ENCODE measurements at regions not wholly inside any gene's neighbourhood (a gene's known extent, or its start where the extent isn't known, plus 50 kb on each side); places are given as distances from the start of the nearest gene placed in this dataset.

DNA sequence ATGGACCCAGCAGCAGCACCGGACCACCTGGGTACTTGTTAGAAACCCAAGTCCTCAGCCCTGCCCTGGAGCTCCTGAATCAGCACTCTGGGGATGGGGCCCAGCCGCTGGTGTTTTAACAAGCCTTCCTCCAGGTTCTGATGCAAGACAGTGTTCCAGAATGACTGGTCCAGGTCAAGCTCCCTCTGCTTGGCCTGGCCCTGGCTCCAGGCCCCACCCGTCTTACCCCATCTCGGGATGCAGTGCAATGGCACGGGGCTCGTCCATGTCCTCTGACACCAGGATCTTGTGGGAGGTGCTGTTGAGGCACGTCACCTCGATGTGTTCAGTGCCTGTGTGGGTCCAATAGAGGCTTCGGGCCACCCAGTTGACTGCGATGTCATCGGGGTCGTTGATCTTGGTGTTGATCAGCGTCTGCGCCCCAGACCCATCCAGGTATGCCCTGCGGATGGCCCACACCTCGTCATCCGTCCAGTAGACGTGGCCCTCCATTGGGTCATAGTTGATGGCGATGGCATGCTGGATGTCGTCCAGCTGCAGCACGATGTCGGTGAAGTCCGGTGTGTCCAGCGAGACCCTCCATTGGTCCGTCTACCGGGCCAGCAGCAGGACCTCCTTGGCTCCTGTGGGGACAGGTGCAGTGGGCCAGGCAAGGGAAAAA lies 140.3 kb downstream of the CRYBB2 start:
- POLR2A ChIA-PET: no interaction called here
- no peaks in the 10 kb centered on the region for H3K4me1 ChIP-seq (ENCODE audit: control insufficient read depth, extremely low read depth, insufficient read depth, low read length)
- dilution Hi-C loops (cut with MboI; ENCODE audit: extremely low pct_ligation_motif_present, low sequenced_read_pairs): no loop called here
- peaks cover 0 to 2% of the 10 kb centered on the region in 2 experiments for H3K36me3 ChIP-seq (ENCODE audit: control insufficient read depth in 2 of 2, extremely low read depth in 1 of 2, insufficient read depth in 2 of 2, low read length in 2 of 2)
- TF ChIP-seq GATA2 (IDR thresholded peaks at IDR 0.05; ENCODE audit: insufficient read depth, insufficient read length, low read depth, low read length): no peak
- TF ChIP-seq MYC (IDR thresholded peaks at IDR 0.05; ENCODE audit: low read depth, low read length): no peak
- TF ChIP-seq, protein P1, sequence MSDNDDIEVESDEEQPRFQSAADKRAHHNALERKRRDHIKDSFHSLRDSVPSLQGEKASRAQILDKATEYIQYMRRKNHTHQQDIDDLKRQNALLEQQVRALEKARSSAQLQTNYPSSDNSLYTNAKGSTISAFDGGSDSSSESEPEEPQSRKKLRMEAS (IDR thresholded peaks at IDR 0.05; ENCODE audit: insufficient read depth, insufficient read length): no peak
- no peak for TF ChIP-seq POLR2A (IDR thresholded peaks at IDR 0.05; ENCODE audit: low read depth, low read length)
- TF ChIP-seq, protein P2, sequence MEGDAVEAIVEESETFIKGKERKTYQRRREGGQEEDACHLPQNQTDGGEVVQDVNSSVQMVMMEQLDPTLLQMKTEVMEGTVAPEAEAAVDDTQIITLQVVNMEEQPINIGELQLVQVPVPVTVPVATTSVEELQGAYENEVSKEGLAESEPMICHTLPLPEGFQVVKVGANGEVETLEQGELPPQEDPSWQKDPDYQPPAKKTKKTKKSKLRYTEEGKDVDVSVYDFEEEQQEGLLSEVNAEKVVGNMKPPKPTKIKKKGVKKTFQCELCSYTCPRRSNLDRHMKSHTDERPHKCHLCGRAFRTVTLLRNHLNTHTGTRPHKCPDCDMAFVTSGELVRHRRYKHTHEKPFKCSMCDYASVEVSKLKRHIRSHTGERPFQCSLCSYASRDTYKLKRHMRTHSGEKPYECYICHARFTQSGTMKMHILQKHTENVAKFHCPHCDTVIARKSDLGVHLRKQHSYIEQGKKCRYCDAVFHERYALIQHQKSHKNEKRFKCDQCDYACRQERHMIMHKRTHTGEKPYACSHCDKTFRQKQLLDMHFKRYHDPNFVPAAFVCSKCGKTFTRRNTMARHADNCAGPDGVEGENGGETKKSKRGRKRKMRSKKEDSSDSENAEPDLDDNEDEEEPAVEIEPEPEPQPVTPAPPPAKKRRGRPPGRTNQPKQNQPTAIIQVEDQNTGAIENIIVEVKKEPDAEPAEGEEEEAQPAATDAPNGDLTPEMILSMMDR (IDR thresholded peaks at IDR 0.05; ENCODE audit: extremely low read depth in 1 of 2, insufficient read depth in 1 of 2, low read depth in 1 of 2, low read length in 2 of 2): no peak
- no peak for TF ChIP-seq JUN (IDR thresholded peaks at IDR 0.05; ENCODE audit: borderline replicate concordance, insufficient read depth, insufficient read length, low read depth)
- no peak for TF ChIP-seq POLR2AphosphoS5 (IDR thresholded peaks at IDR 0.05; ENCODE audit: insufficient read depth, low read depth, low read length)
- no peak for TF ChIP-seq EZH2 (IDR thresholded peaks at IDR 0.05; ENCODE audit: borderline replicate concordance, low read depth, low read length, severe bottlenecking)
- TF ChIP-seq FOS (IDR thresholded peaks at IDR 0.05; ENCODE audit: borderline replicate concordance, insufficient read depth, low read length): no peak
- H3K9ac ChIP-seq (replicated peaks; ENCODE audit: extremely low read depth, insufficient read depth, low read length): no peak overlapping the region
- intact Hi-C loops (cut with micrococcal nuclease): loop anchor here (2.0 to 5.0 kb wide), 3 partner anchors 58 to 407 kb away; no protein-coding TSS in a partner anchor
- no TSS peak for BruUV-seq (replicated peaks)
- CTCF ChIA-PET: interaction anchor here (0.8 kb wide), 1 partner anchor 157 kb away, joined by 3 read pairs; no protein-coding TSS in a partner anchor
- H2AFZ ChIP-seq (ENCODE audit: low read depth, low read length): no peak overlapping the region
- H3K27me3 ChIP-seq (ENCODE audit: control insufficient read depth in 2 of 2, insufficient read depth in 2 of 2, low read length in 2 of 2): no peaks in the 10 kb centered on the region
- H4K20me1 ChIP-seq (replicated peaks; ENCODE audit: control insufficient read depth, extremely low read depth, insufficient read depth, low read length): no peaks in the 10 kb centered on the region
- H3K27ac ChIP-seq (ENCODE audit: insufficient read depth, low read depth, low read length): no peak overlapping the region
- no peak overlapping the region for H3K4me3 ChIP-seq (replicated peaks in 1 of 3; ENCODE audit: insufficient read depth in 1 of 3, low read depth in 1 of 3, low read length in 3 of 3)
- FAIRE-seq (no peak), DNase-seq (ENCODE audit: low read depth, low spot score) (no peak)
- no peaks in the 10 kb centered on the region for H3K9me1 ChIP-seq (replicated peaks; ENCODE audit: control insufficient read depth, extremely low read depth, insufficient read depth, low read length)
- no peaks in the 10 kb centered on the region for H3K9me3 ChIP-seq (replicated peaks; ENCODE audit: control insufficient read depth, insufficient read depth, low read length)
- no peak overlapping the region for H3K4me2 ChIP-seq (ENCODE audit: insufficient read depth, low read length)
- H3K79me2 ChIP-seq (ENCODE audit: control insufficient read depth, insufficient read depth, low read length): no peaks in the 10 kb centered on the region
